Mononuclear cell (primary cell): ENCODE measurements at regions not wholly inside any gene's neighbourhood (a gene's known extent, or its start where the extent isn't known, plus 50 kb on each side); places are given as distances from the start of the nearest gene placed in this dataset.

Experiments
- H3K27me3 ChIP-seq: 2 replicates; pipeline ENCODE4 v1.6.0; 2011; ENCODE audit warnings: low read length, control low read depth; ENCODE audit not compliant: insufficient read depth
- H3K4me1 ChIP-seq: 2 replicates; pipeline ENCODE4 v1.5.1; 2011; ENCODE audit warnings: mild to moderate bottlenecking, low read length, control low read depth; ENCODE audit not compliant: insufficient read depth
- H3K4me3 ChIP-seq: 2 replicates; pipeline ENCODE4 v1.5.1; 2011; ENCODE audit warnings: mild to moderate bottlenecking, low read length, moderate library complexity
- H3K9me3 ChIP-seq: 2 replicates; pipeline ENCODE4 v1.5.1; 2011; ENCODE audit warnings: low read depth, mild to moderate bottlenecking, control low read depth, low read length

GRCh38 chr5:93008502-93009207, 572.4 kb downstream of the NR2F1-AS1 start:
- H3K4me1 ChIP-seq = no peaks in the 10 kb centered on the region
- H3K4me3 ChIP-seq = no peak overlapping the region
- H3K9me3 ChIP-seq = no peaks in the 10 kb centered on the region
- H3K27me3 ChIP-seq = no peaks in the 10 kb centered on the region

GRCh38 chr5:93006915-93007314, 574.1 kb downstream of the NR2F1-AS1 start:
- Histone ChIP-seq H3K9me3 (no peaks in the 10 kb centered on the region), H3K27me3 (no peaks in the 10 kb centered on the region), H3K4me1 (no peaks in the 10 kb centered on the region), H3K4me3 (no peak overlapping the region)

- peaks cover 6% of the 10 kb centered on the region for H3K9me3 ChIP-seq
- no peaks in the 10 kb centered on the region for H3K27me3 ChIP-seq
- no peaks in the 10 kb centered on the region for H3K4me1 ChIP-seq
- no peak overlapping the region for H3K4me3 ChIP-seq
Observed at GRCh38 chr5:92998456-92998855, 582.6 kb downstream of the NR2F1-AS1 start.

- Histone ChIP-seq H3K9me3 (peaks cover 6% of the 10 kb centered on the region), H3K4me1 (no peaks in the 10 kb centered on the region), H3K27me3 (no peaks in the 10 kb centered on the region), H3K4me3 (no peak overlapping the region)
Observed at GRCh38 chr5:92994392-92994791, 586.6 kb downstream of the NR2F1-AS1 start.

GRCh38 chr5:92992073-92992472, 588.9 kb downstream of the NR2F1-AS1 start:
- Histone ChIP-seq H3K4me3 (no peak overlapping the region), H3K27me3 (no peaks in the 10 kb centered on the region), H3K4me1 (no peaks in the 10 kb centered on the region), H3K9me3 (peaks cover 6% of the 10 kb centered on the region)

DNA sequence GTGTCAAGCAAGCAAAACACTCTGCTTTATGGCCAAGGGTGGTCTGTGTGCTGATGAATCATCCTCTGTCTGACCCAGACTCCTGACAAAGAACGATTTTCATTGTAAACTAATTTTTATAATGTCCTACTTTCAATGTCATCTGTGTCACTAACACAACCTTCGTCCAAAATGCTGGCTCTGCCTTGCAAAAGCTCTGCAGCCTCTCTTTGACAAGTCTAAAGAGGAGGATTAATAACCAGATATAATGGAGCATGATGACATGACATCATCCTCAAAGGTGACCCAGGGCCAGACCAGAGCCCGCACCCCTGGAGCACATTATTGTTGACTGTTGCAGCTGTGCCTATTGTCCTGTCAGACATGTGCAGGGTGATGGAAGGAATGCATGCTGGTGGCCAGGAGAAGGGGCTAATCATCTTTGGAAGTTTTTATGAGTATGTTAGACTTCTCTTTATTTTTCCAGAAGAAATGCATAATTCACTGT, 589.4 kb downstream of the NR2F1-AS1 start:
- Histone ChIP-seq H3K27me3 (no peaks in the 10 kb centered on the region), H3K4me3 (no peak overlapping the region), H3K4me1 (no peaks in the 10 kb centered on the region), H3K9me3 (peaks cover 6% of the 10 kb centered on the region)

DNA sequence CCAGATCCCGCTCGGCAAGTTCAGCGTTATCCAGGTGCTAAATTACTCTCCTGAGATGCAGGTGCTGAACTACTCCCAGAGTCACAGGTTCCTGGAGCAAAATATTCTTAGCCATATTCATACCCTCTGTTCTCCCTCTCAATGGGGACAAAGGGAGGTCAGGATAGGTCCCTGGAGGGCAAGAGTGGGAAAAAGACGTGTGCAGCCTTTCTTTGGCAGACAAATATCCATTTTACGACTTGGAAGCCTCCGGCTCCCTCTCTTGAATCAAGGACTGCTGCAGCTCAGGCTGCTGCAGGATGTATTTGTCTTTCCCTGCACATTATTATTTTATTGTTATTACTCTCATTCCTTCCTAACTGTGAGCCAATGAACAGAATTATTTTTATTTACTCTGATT, 590.2 kb downstream of the NR2F1-AS1 start:
- peaks cover 6% of the 10 kb centered on the region for H3K9me3 ChIP-seq
- no peaks in the 10 kb centered on the region for H3K4me1 ChIP-seq
- H3K27me3 ChIP-seq = no peaks in the 10 kb centered on the region
- no peak overlapping the region for H3K4me3 ChIP-seq

DNA sequence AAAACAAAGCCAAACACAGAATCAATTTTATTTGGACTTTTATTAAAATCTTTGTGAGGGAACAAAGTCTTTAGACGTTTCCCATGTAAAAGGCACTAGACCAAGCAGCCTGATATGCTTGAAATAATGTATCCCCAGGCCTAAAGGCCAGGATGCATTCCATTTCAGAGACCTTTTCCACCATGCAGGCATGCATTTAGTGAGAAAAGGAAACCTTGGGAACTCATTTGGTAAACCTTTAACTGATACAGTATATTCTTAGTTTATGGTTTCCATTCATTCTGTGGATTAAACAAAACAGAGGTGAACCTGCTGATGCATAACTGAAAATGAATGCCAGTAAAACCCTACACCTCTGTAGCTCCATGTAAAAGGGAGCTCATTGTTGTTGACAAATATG, 600.0 kb downstream of the NR2F1-AS1 start:
- Histone ChIP-seq H3K4me3 (no peak overlapping the region), H3K4me1 (no peaks in the 10 kb centered on the region), H3K9me3 (no peaks in the 10 kb centered on the region), H3K27me3 (no peaks in the 10 kb centered on the region)

- H3K9me3 ChIP-seq = no peaks in the 10 kb centered on the region
- H3K4me3 ChIP-seq = no peak overlapping the region
- H3K27me3 ChIP-seq = no peaks in the 10 kb centered on the region
- H3K4me1 ChIP-seq = no peaks in the 10 kb centered on the region
Observed at GRCh38 chr5:92980491-92980890, 600.5 kb downstream of the NR2F1-AS1 start.

- no peaks in the 10 kb centered on the region for H3K27me3 ChIP-seq
- no peak overlapping the region for H3K4me3 ChIP-seq
- H3K9me3 ChIP-seq = no peaks in the 10 kb centered on the region
- H3K4me1 ChIP-seq = no peaks in the 10 kb centered on the region
Observed at GRCh38 chr5:92979716-92980115, 601.3 kb downstream of the NR2F1-AS1 start.

DNA sequence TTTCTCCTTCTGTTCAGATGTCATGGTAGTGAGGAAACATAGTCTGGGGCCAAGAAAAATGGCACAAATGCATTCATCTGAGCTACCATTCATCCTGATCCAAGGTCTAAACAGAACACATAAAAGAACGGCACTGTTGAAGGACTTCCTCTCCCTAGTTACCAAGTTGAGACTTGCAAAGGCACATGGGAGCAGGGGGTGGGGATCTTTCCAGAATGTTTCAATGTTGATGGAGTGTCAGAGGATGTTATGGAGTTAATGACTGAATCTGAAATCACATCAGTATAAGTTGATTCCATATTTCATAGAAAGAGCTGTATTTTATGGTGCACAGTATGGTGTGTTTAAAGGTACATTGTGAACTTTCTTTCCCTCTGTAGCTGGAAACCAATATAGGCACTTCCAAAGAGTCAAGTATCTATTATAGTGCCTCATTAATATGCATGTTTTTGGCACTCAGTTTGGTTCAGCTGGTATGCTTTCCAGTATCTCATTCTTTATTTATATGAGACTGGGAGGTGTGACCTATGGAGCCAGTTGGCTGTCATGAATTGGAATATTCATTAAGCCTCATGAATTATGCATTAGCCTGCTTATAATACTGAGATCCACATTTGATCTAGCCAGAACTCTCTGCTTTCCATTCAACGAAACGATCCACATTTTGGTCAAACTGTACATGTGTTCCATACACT, 603.0 kb downstream of the NR2F1-AS1 start:
- Histone ChIP-seq H3K4me1 (no peaks in the 10 kb centered on the region), H3K4me3 (no peak overlapping the region), H3K9me3 (no peaks in the 10 kb centered on the region), H3K27me3 (no peaks in the 10 kb centered on the region)

DNA sequence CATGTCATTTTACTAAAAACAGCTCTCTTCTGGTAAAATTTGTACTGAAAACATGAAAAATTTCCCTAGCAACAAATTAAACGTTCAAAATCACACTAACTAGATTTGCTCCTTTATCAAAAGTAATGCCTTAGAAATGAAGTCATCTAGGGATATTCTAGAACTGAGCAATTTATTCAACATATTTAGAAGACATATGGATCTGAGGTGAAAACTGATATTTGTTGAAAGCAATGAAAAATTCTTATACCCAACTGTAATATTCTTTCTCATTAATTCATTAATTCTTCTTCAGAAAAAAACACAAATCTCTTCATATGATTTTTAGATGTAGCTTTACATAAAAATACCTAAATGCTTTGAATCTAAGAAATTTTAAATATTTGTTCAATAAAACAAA, 604.9 kb downstream of the NR2F1-AS1 start:
- Histone ChIP-seq H3K27me3 (no peaks in the 10 kb centered on the region), H3K4me3 (no peak overlapping the region), H3K9me3 (no peaks in the 10 kb centered on the region), H3K4me1 (no peaks in the 10 kb centered on the region)

- H3K4me3 ChIP-seq = no peak overlapping the region
- H3K4me1 ChIP-seq = no peaks in the 10 kb centered on the region
- H3K27me3 ChIP-seq = no peaks in the 10 kb centered on the region
- H3K9me3 ChIP-seq = no peaks in the 10 kb centered on the region
Observed at GRCh38 chr5:92969781-92970237, 611.2 kb downstream of the NR2F1-AS1 start.

- Histone ChIP-seq H3K27me3 (no peaks in the 10 kb centered on the region), H3K4me1 (no peaks in the 10 kb centered on the region), H3K4me3 (no peak overlapping the region), H3K9me3 (no peaks in the 10 kb centered on the region)
Observed at GRCh38 chr5:92969191-92969780, 611.7 kb downstream of the NR2F1-AS1 start.

DNA sequence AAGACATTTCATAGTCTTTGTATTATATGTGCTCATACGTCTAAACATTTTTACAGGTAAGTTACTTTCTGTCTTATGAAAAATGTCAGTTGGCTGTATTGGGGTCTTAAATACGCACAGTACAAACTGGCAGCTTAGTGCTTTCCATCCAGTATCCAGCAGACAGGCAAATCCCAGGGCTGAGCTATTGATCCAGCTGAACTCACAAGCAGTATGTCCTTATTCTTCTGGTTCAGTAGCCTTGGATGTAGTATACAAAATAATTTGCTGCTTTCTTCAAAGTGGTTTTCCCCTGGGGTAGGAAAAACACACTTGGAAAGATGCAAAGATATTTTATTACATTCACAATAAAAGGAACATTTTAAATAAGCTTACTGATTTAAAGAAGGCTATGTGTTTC, 617.2 kb downstream of the NR2F1-AS1 start:
- Histone ChIP-seq H3K4me1 (no peaks in the 10 kb centered on the region), H3K27me3 (no peaks in the 10 kb centered on the region), H3K4me3 (no peak overlapping the region), H3K9me3 (no peaks in the 10 kb centered on the region)
